ENCODE measurements at regions not wholly inside any gene's neighbourhood (a gene's known extent, or its start where the extent isn't known, plus 50 kb on each side); places are given as distances from the start of the nearest gene placed in this dataset.
"Not testable (repeated sequence)": the region's sequence is repeated elsewhere in the genome, so short reads cannot be mapped to it uniquely, and the experiment has no call there.

DNA sequence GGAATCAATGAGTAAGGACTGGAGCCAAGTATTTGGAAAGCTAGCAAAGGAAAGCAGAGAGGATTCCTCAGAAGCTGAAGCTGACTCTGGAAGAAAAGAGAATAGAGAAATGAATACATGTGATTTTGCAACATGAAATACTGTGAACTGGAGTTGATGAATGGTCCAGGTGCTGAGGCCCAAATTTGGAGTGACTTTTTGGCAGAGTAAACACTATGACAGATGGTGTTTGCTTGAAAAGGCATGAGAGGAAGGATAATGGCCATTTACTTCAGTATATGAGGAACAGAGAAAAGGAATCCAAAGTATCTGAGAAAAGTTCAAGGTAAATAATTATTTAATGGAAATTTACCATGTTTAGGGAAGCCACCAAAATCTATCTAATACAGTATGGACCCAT lies 236.7 kb downstream of the SLITRK2 start:
- no peak overlapping the region for H3K27ac ChIP-seq (ENCODE audit: low read depth, low read length)
- no peaks in the 10 kb centered on the region for H3K27me3 ChIP-seq (ENCODE audit: control insufficient read depth in 2 of 2, insufficient read depth in 2 of 2, low read length in 2 of 2)
- H3K27ac Mint-ChIP-seq, result no peak overlapping the region
- intact Hi-C loops (cut with micrococcal nuclease), result no loop called here
- no peaks in the 10 kb centered on the region for H3K4me1 Mint-ChIP-seq
- H3K4me1 ChIP-seq (ENCODE audit: control insufficient read depth in 2 of 2, insufficient read depth in 2 of 2, low read length in 2 of 2), result no peaks in the 10 kb centered on the region
- ChIA-PET POLR2A (no interaction called here), CTCF (no interaction called here)
- H3K9me3 ChIP-seq (ENCODE audit: control insufficient read depth in 2 of 3, low read length in 3 of 3), result no peaks in the 10 kb centered on the region
- peaks cover 0 to 4% (median 0%) of the 10 kb centered on the region in 11 donors for H3K9me3 Mint-ChIP-seq
- no peaks in the 10 kb centered on the region for H3K27me3 Mint-ChIP-seq
- H3K36me3 Mint-ChIP-seq, result no peaks in the 10 kb centered on the region
- no peaks in the 10 kb centered on the region for H3K36me3 ChIP-seq (ENCODE audit: control insufficient read depth in 2 of 3, insufficient read depth in 3 of 3, low read length in 3 of 3)
- no peak overlapping the region for H3K4me3 ChIP-seq (ENCODE audit: low read length)
- no peak for DNase-seq
- H3K4me3 Mint-ChIP-seq, result no peak overlapping the region
- no peak for ATAC-seq

- Mint-ChIP-seq H3K36me3 (no peaks in the 10 kb centered on the region), H3K27ac (no peak overlapping the region), H3K27me3 (no peaks in the 10 kb centered on the region), H3K4me3 (no peak overlapping the region), H3K9me3 (peaks cover 0 to 5% (median 2%) of the 10 kb centered on the region in 11 donors), H3K4me1 (no peaks in the 10 kb centered on the region)
- H3K27ac ChIP-seq (ENCODE audit: low read depth, low read length), result no peak overlapping the region
- H3K4me3 ChIP-seq (ENCODE audit: low read length), result no peak overlapping the region
- ChIA-PET POLR2A (no interaction called here), CTCF (no interaction called here)
- H3K4me1 ChIP-seq (ENCODE audit: control insufficient read depth in 2 of 2, insufficient read depth in 2 of 2, low read length in 2 of 2), result no peaks in the 10 kb centered on the region
- H3K27me3 ChIP-seq (ENCODE audit: control insufficient read depth in 2 of 2, insufficient read depth in 2 of 2, low read length in 2 of 2), result no peaks in the 10 kb centered on the region
- intact Hi-C loops (cut with micrococcal nuclease), result no loop called here
- H3K9me3 ChIP-seq (ENCODE audit: control insufficient read depth in 2 of 3, low read length in 3 of 3), result no peaks in the 10 kb centered on the region
- ATAC-seq (no peak), DNase-seq (no peak)
- H3K36me3 ChIP-seq (ENCODE audit: control insufficient read depth in 2 of 3, insufficient read depth in 3 of 3, low read length in 3 of 3), result no peaks in the 10 kb centered on the region
Measured at GRCh38 chrX:146055733-146056132, 238.1 kb downstream of the SLITRK2 start.

GRCh38 chrX:146056511-146057081 lies 239.0 kb downstream of the SLITRK2 start:
- Mint-ChIP-seq H3K9me3 (peaks cover 0 to 5% (median 2%) of the 10 kb centered on the region in 11 donors), H3K27ac (no peak overlapping the region), H3K27me3 (no peaks in the 10 kb centered on the region), H3K4me1 (no peaks in the 10 kb centered on the region), H3K4me3 (no peak overlapping the region), H3K36me3 (no peaks in the 10 kb centered on the region)
- Histone ChIP-seq H3K4me3 (ENCODE audit: low read length) (no peak overlapping the region), H3K4me1 (ENCODE audit: control insufficient read depth in 2 of 2, insufficient read depth in 2 of 2, low read length in 2 of 2) (no peaks in the 10 kb centered on the region), H3K36me3 (ENCODE audit: control insufficient read depth in 2 of 3, insufficient read depth in 3 of 3, low read length in 3 of 3) (no peaks in the 10 kb centered on the region), H3K27ac (ENCODE audit: low read depth, low read length) (no peak overlapping the region), H3K9me3 (ENCODE audit: control insufficient read depth in 2 of 3, low read length in 3 of 3) (no peaks in the 10 kb centered on the region), H3K27me3 (ENCODE audit: control insufficient read depth in 2 of 2, insufficient read depth in 2 of 2, low read length in 2 of 2) (no peaks in the 10 kb centered on the region)
- no peak for DNase-seq
- intact Hi-C loops (cut with micrococcal nuclease), result no loop called here
- ChIA-PET CTCF (no interaction called here), POLR2A (no interaction called here)
- ATAC-seq, result no peak

GRCh38 chrX:146064156-146064555 lies 246.5 kb downstream of the SLITRK2 start:
- Mint-ChIP-seq H3K9me3 (peaks cover 0 to 5% (median 3%) of the 10 kb centered on the region in 11 donors), H3K4me3 (no peak overlapping the region), H3K36me3 (no peaks in the 10 kb centered on the region), H3K27me3 (no peaks in the 10 kb centered on the region), H3K27ac (no peak overlapping the region), H3K4me1 (no peaks in the 10 kb centered on the region)
- DNase-seq, result no peak
- ChIA-PET POLR2A (no interaction called here), CTCF (no interaction called here)
- Histone ChIP-seq H3K27me3 (ENCODE audit: control insufficient read depth in 2 of 2, insufficient read depth in 2 of 2, low read length in 2 of 2) (no peaks in the 10 kb centered on the region), H3K4me3 (ENCODE audit: low read length) (no peak overlapping the region), H3K27ac (ENCODE audit: low read depth, low read length) (no peak overlapping the region), H3K36me3 (ENCODE audit: control insufficient read depth in 2 of 3, insufficient read depth in 3 of 3, low read length in 3 of 3) (no peaks in the 10 kb centered on the region), H3K4me1 (ENCODE audit: control insufficient read depth in 2 of 2, insufficient read depth in 2 of 2, low read length in 2 of 2) (no peaks in the 10 kb centered on the region), H3K9me3 (ENCODE audit: control insufficient read depth in 2 of 3, low read length in 3 of 3) (no peaks in the 10 kb centered on the region)
- intact Hi-C loops (cut with micrococcal nuclease), result no loop called here
- no peak for ATAC-seq

- ATAC-seq (no peak), DNase-seq (no peak)
- no peak overlapping the region for H3K4me3 Mint-ChIP-seq
- no peaks in the 10 kb centered on the region for H3K36me3 Mint-ChIP-seq
- Histone ChIP-seq H3K4me3 (ENCODE audit: low read length) (no peak overlapping the region), H3K9me3 (ENCODE audit: control insufficient read depth in 2 of 3, low read length in 3 of 3) (no peaks in the 10 kb centered on the region), H3K36me3 (ENCODE audit: control insufficient read depth in 2 of 3, insufficient read depth in 3 of 3, low read length in 3 of 3) (no peaks in the 10 kb centered on the region), H3K27me3 (ENCODE audit: control insufficient read depth in 2 of 2, insufficient read depth in 2 of 2, low read length in 2 of 2) (no peaks in the 10 kb centered on the region), H3K4me1 (ENCODE audit: control insufficient read depth in 2 of 2, insufficient read depth in 2 of 2, low read length in 2 of 2) (no peaks in the 10 kb centered on the region), H3K27ac (ENCODE audit: low read depth, low read length) (no peak overlapping the region)
- H3K27me3 Mint-ChIP-seq, result no peaks in the 10 kb centered on the region
- no peaks in the 10 kb centered on the region for H3K4me1 Mint-ChIP-seq
- no peak overlapping the region for H3K27ac Mint-ChIP-seq
- ChIA-PET POLR2A (no interaction called here), CTCF (no interaction called here)
- H3K9me3 Mint-ChIP-seq, result peaks cover 0 to 14% (median 0%) of the 10 kb centered on the region in 11 donors
- intact Hi-C loops (cut with micrococcal nuclease), result no loop called here
Measured at GRCh38 chrX:146090732-146091131, 273.1 kb downstream of the SLITRK2 start.

GRCh38 chrX:146109362-146109761 lies 291.7 kb downstream of the SLITRK2 start:
- Mint-ChIP-seq H3K4me1 (no peaks in the 10 kb centered on the region), H3K36me3 (no peaks in the 10 kb centered on the region), H3K4me3 (no peak overlapping the region), H3K27ac (no peak overlapping the region), H3K27me3 (no peaks in the 10 kb centered on the region), H3K9me3 (peaks cover 0 to 14% (median 3%) of the 10 kb centered on the region in 11 donors)
- ATAC-seq (no peak), DNase-seq (no peak)
- Histone ChIP-seq H3K27me3 (ENCODE audit: control insufficient read depth in 2 of 2, insufficient read depth in 2 of 2, low read length in 2 of 2) (no peaks in the 10 kb centered on the region), H3K36me3 (ENCODE audit: control insufficient read depth in 2 of 3, insufficient read depth in 3 of 3, low read length in 3 of 3) (no peaks in the 10 kb centered on the region), H3K4me3 (ENCODE audit: low read length) (no peak overlapping the region), H3K9me3 (ENCODE audit: control insufficient read depth in 2 of 3, low read length in 3 of 3) (no peaks in the 10 kb centered on the region), H3K4me1 (ENCODE audit: control insufficient read depth in 2 of 2, insufficient read depth in 2 of 2, low read length in 2 of 2) (no peaks in the 10 kb centered on the region), H3K27ac (ENCODE audit: low read depth, low read length) (no peak overlapping the region)
- intact Hi-C loops (cut with micrococcal nuclease), result no loop called here
- CTCF ChIA-PET, result no interaction called here
- POLR2A ChIA-PET, result interaction anchor here (0.6 kb wide), 1 partner anchor 296 kb away, joined by 3 read pairs; no protein-coding TSS in a partner anchor

- H3K27ac Mint-ChIP-seq; H3K4me1 Mint-ChIP-seq; H3K9me3 Mint-ChIP-seq; H3K27me3 ChIP-seq (ENCODE audit: control insufficient read depth in 2 of 2, insufficient read depth in 2 of 2, low read length in 2 of 2); CTCF ChIA-PET; DNase-seq; H3K4me1 ChIP-seq (ENCODE audit: control insufficient read depth in 2 of 2, insufficient read depth in 2 of 2, low read length in 2 of 2); POLR2A ChIA-PET; H3K9me3 ChIP-seq (ENCODE audit: control insufficient read depth in 2 of 3, low read length in 3 of 3); intact Hi-C loops (cut with micrococcal nuclease); H3K4me3 Mint-ChIP-seq; H3K36me3 Mint-ChIP-seq; H3K27me3 Mint-ChIP-seq; H3K27ac ChIP-seq (ENCODE audit: low read depth, low read length); H3K36me3 ChIP-seq (ENCODE audit: control insufficient read depth in 2 of 3, insufficient read depth in 3 of 3, low read length in 3 of 3); H3K4me3 ChIP-seq (ENCODE audit: low read length); ATAC-seq: not testable (repeated sequence)
Measured at GRCh38 chrX:146119074-146119473, 301.4 kb downstream of the SLITRK2 start.
